Cardiac muscle cell (in vitro differentiated cells and primary cell): ENCODE measurements at regions not wholly inside any gene's neighbourhood (a gene's known extent, or its start where the extent isn't known, plus 50 kb on each side); places are given as distances from the start of the nearest gene placed in this dataset.

Experiments used
- DNase-seq, 2 donors: peaks; one replicate each; pipeline versions ENCODE4 v3.0.0 to v3.0.0-alpha.2; 2010 to 2017; ENCODE audit warnings: low read depth in 1 of 2, low spot score in 1 of 2
- H3K27ac ChIP-seq: fragments of 200-600 bp; sonication (generic); 2 replicates; pipeline ENCODE4 v1.5.1; 2016
- H3K27me3 ChIP-seq: fragments of 200-600 bp; sonication (generic); 2 replicates; pipeline ENCODE4 v1.6.0; 2016; ENCODE audit warnings: control low read depth
- H3K36me3 ChIP-seq: fragments of 200-600 bp; sonication (generic); 2 replicates; pipeline ENCODE4 v1.5.1; 2016; ENCODE audit warnings: control low read depth
- H3K4me1 ChIP-seq: fragments of 200-600 bp; sonication (generic); 2 replicates; pipeline ENCODE4 v1.8.1; 2017; ENCODE audit warnings: low read depth, mild to moderate bottlenecking, mixed run types
- H3K4me3 ChIP-seq: fragments of 200-600 bp; sonication (generic); 2 replicates; pipeline ENCODE4 v1.5.1; 2016; ENCODE audit warnings: mild to moderate bottlenecking
- H3K9me3 ChIP-seq: fragments of 200-600 bp; sonication (generic); 2 replicates; pipeline ENCODE4 v1.5.1; 2017; ENCODE audit warnings: low read depth, mild to moderate bottlenecking, control low read depth
- CTCF ChIP-seq: IDR thresholded peaks from 2 replicates; pipeline ENCODE4 v1.5.1; 2012; ENCODE audit warnings: low read depth, mild to moderate bottlenecking, low read length

GRCh38 chr17:70544317-70544716 lies 375.0 kb downstream of the KCNJ2 start:
- Histone ChIP-seq H3K4me3 (no peak overlapping the region), H3K4me1 (no peaks in the 10 kb centered on the region), H3K27ac (no peak overlapping the region), H3K27me3 (no peaks in the 10 kb centered on the region), H3K9me3 (no peaks in the 10 kb centered on the region), H3K36me3 (no peaks in the 10 kb centered on the region)
- no peak for TF ChIP-seq CTCF
- no peak for DNase-seq

GRCh38 chr17:70552230-70552981 lies 383.1 kb downstream of the KCNJ2 start:
- Histone ChIP-seq H3K9me3 (no peaks in the 10 kb centered on the region), H3K27ac (no peak overlapping the region), H3K4me1 (no peaks in the 10 kb centered on the region), H3K36me3 (no peaks in the 10 kb centered on the region), H3K27me3 (no peaks in the 10 kb centered on the region), H3K4me3 (no peak overlapping the region)
- DNase-seq, result peak; percentile 65
- peak; percentile 33 for TF ChIP-seq CTCF

- no peak for DNase-seq
- Histone ChIP-seq H3K9me3 (no peaks in the 10 kb centered on the region), H3K36me3 (no peaks in the 10 kb centered on the region), H3K27ac (no peak overlapping the region), H3K4me3 (no peak overlapping the region), H3K27me3 (no peaks in the 10 kb centered on the region), H3K4me1 (no peaks in the 10 kb centered on the region)
- no peak for TF ChIP-seq CTCF
Measured at GRCh38 chr17:70552982-70553334, 383.6 kb downstream of the KCNJ2 start.

- H3K4me1 ChIP-seq, result no peaks in the 10 kb centered on the region
- H3K4me3 ChIP-seq, result no peak overlapping the region
- H3K36me3 ChIP-seq, result no peaks in the 10 kb centered on the region
- no peaks in the 10 kb centered on the region for H3K27me3 ChIP-seq
- TF ChIP-seq CTCF, result no peak
- H3K9me3 ChIP-seq, result no peaks in the 10 kb centered on the region
- no peak overlapping the region for H3K27ac ChIP-seq
- no peak for DNase-seq
Measured at GRCh38 chr17:70555723-70556122, 386.4 kb downstream of the KCNJ2 start.

GRCh38 chr17:70558821-70559220 lies 389.5 kb downstream of the KCNJ2 start:
- no peak for TF ChIP-seq CTCF
- peak in 1 of 2 donors; percentile 6 for DNase-seq

GRCh38 chr17:70560471-70560870 lies 391.1 kb downstream of the KCNJ2 start:
- Histone ChIP-seq H3K4me1 (no peaks in the 10 kb centered on the region), H3K27me3 (no peaks in the 10 kb centered on the region), H3K36me3 (no peaks in the 10 kb centered on the region), H3K4me3 (no peak overlapping the region), H3K27ac (no peak overlapping the region), H3K9me3 (no peaks in the 10 kb centered on the region)
- no peak for DNase-seq
- TF ChIP-seq CTCF, result no peak

More at GRCh38 chr17:70558821-70559220, 389.5 kb downstream of the KCNJ2 start:
- Histone ChIP-seq H3K4me1 (no peaks in the 10 kb centered on the region), H3K9me3 (no peaks in the 10 kb centered on the region), H3K27me3 (no peaks in the 10 kb centered on the region), H3K36me3 (no peaks in the 10 kb centered on the region), H3K27ac (no peak overlapping the region), H3K4me3 (no peak overlapping the region)
